Muscle layer of colon (tissue), 2 donors: ENCODE measurements at regions not wholly inside any gene's neighbourhood (a gene's known extent, or its start where the extent isn't known, plus 50 kb on each side); places are given as distances from the start of the nearest gene placed in this dataset.

Source experiments
- H3K27ac ChIP-seq: one replicate; pipeline ENCODE4 v1.7.0; 2013; ENCODE audit warnings: low read depth, mild to moderate bottlenecking, low read length, moderate library complexity
- H3K27me3 ChIP-seq, 2 donors: one replicate each; pipeline ENCODE4 v1.7.0; 2013; ENCODE audit warnings: low read length in 2 of 2, mild to moderate bottlenecking in 2 of 2; ENCODE audit not compliant: insufficient read depth in 2 of 2, control insufficient read depth in 1 of 2
- H3K36me3 ChIP-seq: one replicate; pipeline ENCODE4 v1.7.0; 2013; ENCODE audit warnings: mild to moderate bottlenecking, low read length; ENCODE audit not compliant: insufficient read depth
- H3K4me1 ChIP-seq: one replicate; pipeline ENCODE4 v1.7.0; 2013; ENCODE audit warnings: mild to moderate bottlenecking, low read length; ENCODE audit not compliant: insufficient read depth
- H3K4me3 ChIP-seq, 2 donors: one replicate each; pipeline ENCODE4 v1.7.0; 2013; ENCODE audit warnings: low read length in 2 of 2, low read depth in 1 of 2, mild to moderate bottlenecking in 1 of 2, moderate library complexity in 1 of 2
- H3K9ac ChIP-seq: one replicate; pipeline ENCODE4 v1.7.0; 2013; ENCODE audit warnings: low read length
- H3K9me3 ChIP-seq: one replicate; pipeline ENCODE4 v1.7.0; 2013; ENCODE audit warnings: mild to moderate bottlenecking, low read length
- donor health status: abdominal sarcoma.
- donor health status: Adenocarcinoma of cecum.

GRCh38 chr10:9214618-9215017, 1160.1 kb downstream of the GATA3 start:
- no peak overlapping the region for H3K4me3 ChIP-seq
- no peak overlapping the region for H3K27ac ChIP-seq
- no peaks in the 10 kb centered on the region for H3K4me1 ChIP-seq
- no peak overlapping the region for H3K9ac ChIP-seq
- no peaks in the 10 kb centered on the region for H3K36me3 ChIP-seq
- no peaks in the 10 kb centered on the region for H3K27me3 ChIP-seq
- H3K9me3 ChIP-seq = no peaks in the 10 kb centered on the region

- Histone ChIP-seq H3K36me3 (no peaks in the 10 kb centered on the region), H3K4me3 (no peak overlapping the region), H3K9me3 (no peaks in the 10 kb centered on the region), H3K27me3 (no peaks in the 10 kb centered on the region), H3K27ac (no peak overlapping the region), H3K4me1 (no peaks in the 10 kb centered on the region), H3K9ac (no peak overlapping the region)
Observed at GRCh38 chr10:9215121-9215520, 1160.6 kb downstream of the GATA3 start.

- no peak overlapping the region for H3K9ac ChIP-seq
- no peaks in the 10 kb centered on the region for H3K36me3 ChIP-seq
- no peaks in the 10 kb centered on the region for H3K27me3 ChIP-seq
- H3K27ac ChIP-seq = no peak overlapping the region
- no peaks in the 10 kb centered on the region for H3K4me1 ChIP-seq
- no peaks in the 10 kb centered on the region for H3K9me3 ChIP-seq
- H3K4me3 ChIP-seq = no peak overlapping the region
Observed at GRCh38 chr10:9219860-9220259, 1165.4 kb downstream of the GATA3 start.

GRCh38 chr10:9222917-9223316, 1168.4 kb downstream of the GATA3 start:
- Histone ChIP-seq H3K9me3 (no peaks in the 10 kb centered on the region), H3K27me3 (no peaks in the 10 kb centered on the region), H3K36me3 (no peaks in the 10 kb centered on the region), H3K4me1 (no peaks in the 10 kb centered on the region), H3K9ac (no peak overlapping the region), H3K27ac (no peak overlapping the region), H3K4me3 (no peak overlapping the region)

- Histone ChIP-seq H3K27ac (no peak overlapping the region), H3K9ac (no peak overlapping the region)
Observed at GRCh38 chr10:9227679-9228365, 1173.3 kb downstream of the GATA3 start.

GRCh38 chr10:9228771-9229170, 1174.3 kb downstream of the GATA3 start:
- H3K27ac ChIP-seq = no peak overlapping the region

More at GRCh38 chr10:9227679-9228365, 1173.3 kb downstream of the GATA3 start:
- Histone ChIP-seq H3K4me3 (no peak overlapping the region), H3K9me3 (no peaks in the 10 kb centered on the region), H3K27me3 (no peaks in the 10 kb centered on the region), H3K36me3 (no peaks in the 10 kb centered on the region), H3K4me1 (no peaks in the 10 kb centered on the region)

GRCh38 chr10:9229702-9230244, 1175.3 kb downstream of the GATA3 start:
- no peaks in the 10 kb centered on the region for H3K27me3 ChIP-seq
- no peak overlapping the region for H3K4me3 ChIP-seq
- H3K9ac ChIP-seq = no peak overlapping the region
- no peaks in the 10 kb centered on the region for H3K9me3 ChIP-seq
- H3K27ac ChIP-seq = no peak overlapping the region
- H3K36me3 ChIP-seq = no peaks in the 10 kb centered on the region
- no peaks in the 10 kb centered on the region for H3K4me1 ChIP-seq

More at GRCh38 chr10:9228771-9229170, 1174.3 kb downstream of the GATA3 start:
- H3K4me3 ChIP-seq = no peak overlapping the region
- no peaks in the 10 kb centered on the region for H3K4me1 ChIP-seq
- no peaks in the 10 kb centered on the region for H3K9me3 ChIP-seq
- H3K27me3 ChIP-seq = no peaks in the 10 kb centered on the region
- H3K9ac ChIP-seq = no peak overlapping the region
- H3K36me3 ChIP-seq = no peaks in the 10 kb centered on the region

- Histone ChIP-seq H3K9ac (no peak overlapping the region), H3K36me3 (no peaks in the 10 kb centered on the region), H3K4me3 (no peak overlapping the region), H3K27ac (no peak overlapping the region), H3K9me3 (no peaks in the 10 kb centered on the region), H3K4me1 (no peaks in the 10 kb centered on the region), H3K27me3 (no peaks in the 10 kb centered on the region)
Observed at GRCh38 chr10:9230625-9231024, 1176.1 kb downstream of the GATA3 start.

GRCh38 chr10:9234191-9234590, 1179.7 kb downstream of the GATA3 start:
- H3K27ac ChIP-seq = no peak overlapping the region
- no peaks in the 10 kb centered on the region for H3K4me1 ChIP-seq
- no peak overlapping the region for H3K9ac ChIP-seq
- H3K4me3 ChIP-seq = no peak overlapping the region
- no peaks in the 10 kb centered on the region for H3K9me3 ChIP-seq
- no peaks in the 10 kb centered on the region for H3K27me3 ChIP-seq
- H3K36me3 ChIP-seq = no peaks in the 10 kb centered on the region

- no peak overlapping the region for H3K27ac ChIP-seq
- H3K4me3 ChIP-seq = no peak overlapping the region
- no peaks in the 10 kb centered on the region for H3K4me1 ChIP-seq
Observed at GRCh38 chr10:9238041-9238440, 1183.6 kb downstream of the GATA3 start.

GRCh38 chr10:9239298-9239697, 1184.8 kb downstream of the GATA3 start:
- no peaks in the 10 kb centered on the region for H3K27me3 ChIP-seq

More at GRCh38 chr10:9238041-9238440, 1183.6 kb downstream of the GATA3 start:
- H3K27me3 ChIP-seq = no peaks in the 10 kb centered on the region
- no peaks in the 10 kb centered on the region for H3K9me3 ChIP-seq
- H3K36me3 ChIP-seq = no peaks in the 10 kb centered on the region
- H3K9ac ChIP-seq = no peak overlapping the region

GRCh38 chr10:9243941-9244411, 1189.5 kb downstream of the GATA3 start:
- Histone ChIP-seq H3K9ac (no peak overlapping the region), H3K27me3 (no peaks in the 10 kb centered on the region), H3K4me1 (no peaks in the 10 kb centered on the region), H3K4me3 (no peak overlapping the region), H3K9me3 (no peaks in the 10 kb centered on the region), H3K36me3 (no peaks in the 10 kb centered on the region), H3K27ac (no peak overlapping the region)

More at GRCh38 chr10:9239298-9239697, 1184.8 kb downstream of the GATA3 start:
- H3K4me1 ChIP-seq = no peaks in the 10 kb centered on the region
- no peak overlapping the region for H3K4me3 ChIP-seq
- no peaks in the 10 kb centered on the region for H3K9me3 ChIP-seq
- H3K9ac ChIP-seq = no peak overlapping the region
- no peak overlapping the region for H3K27ac ChIP-seq
- no peaks in the 10 kb centered on the region for H3K36me3 ChIP-seq
